Body of pancreas (tissue), 4 donors: ENCODE measurements at regions not wholly inside any gene's neighbourhood (a gene's known extent, or its start where the extent isn't known, plus 50 kb on each side); places are given as distances from the start of the nearest gene placed in this dataset.
A peak's percentile ranks its signal among the peaks of the same experiment; 100 is the strongest.

Source experiments
- ATAC-seq: fragments of 150-250 bp; one replicate; pipeline ENCODE4 v1.9.1; 2016
- DNase-seq, 4 donors: peaks; one replicate each; pipeline ENCODE4 v3.0.0-alpha.2; 2019
- H3K27ac ChIP-seq, 4 donors: fragments of 200-600 bp; sonication (generic); 1 replicate in 3 of 4; 2 replicates in 1 of 4; pipeline versions ENCODE4 v1.5.1 to v1.6.1; 2016 to 2019; ENCODE audit warnings: mild to moderate bottlenecking in 1 of 4, mixed read lengths in 1 of 4, moderate library complexity in 1 of 4
- H3K27me3 ChIP-seq, 2 donors: fragments of 200-600 bp; sonication (generic); one replicate each; pipeline ENCODE4 v1.6.0; 2016; ENCODE audit warnings: mild to moderate bottlenecking in 1 of 2
- H3K36me3 ChIP-seq, 2 donors: fragments of 200-600 bp; sonication (generic); replicated peaks in 1 of 2; 2 replicates each; pipeline ENCODE4 v1.5.1; 2016; ENCODE audit warnings: low read depth in 2 of 2; ENCODE audit not compliant: insufficient read depth in 1 of 2
- H3K4me1 ChIP-seq: fragments of 200-600 bp; sonication (generic); one replicate; pipeline ENCODE4 v1.6.0; 2016
- H3K4me3 ChIP-seq, 2 donors: fragments of 200-600 bp; sonication (generic); 1 replicate in 1 of 2; 2 replicates in 1 of 2; pipeline ENCODE4 v1.5.1; 2016 to 2019
- H3K9me3 ChIP-seq, 3 donors: fragments of 200-600 bp; sonication (generic); 1 replicate in 2 of 3; 2 replicates in 1 of 3; pipeline ENCODE4 v1.5.1; 2016
- POLR2A ChIP-seq, 3 donors: fragments of 450-650 bp; IDR thresholded peaks; one replicate each; pipeline ENCODE4 v1.6.1; 2016; ENCODE audit warnings: antibody characterized with exemption in 3 of 3, mild to moderate bottlenecking in 2 of 3
- WGBS, 2 donors: methylation state at CpG; one replicate each; pipeline ENCODE4 v1.1.5; 2017; 5-methylcytosine and 5-hydroxymethylcytosine counted together
- intact Hi-C: fragments of 100-400 bp; cut with DNase I; formaldehyde crosslinking; loops from one replicate; pipeline ENCODE4 v1.15.1; 2023
- TF ChIP-seq, protein P1 (sequence below), 7 experiments: fragments of 450-650 bp in 4 of 7; fragments of 200-600 bp in 3 of 7; sonication (generic) in 3 of 7; IDR thresholded peaks; one replicate each; pipeline ENCODE4 v1.5.1; 2016 to 2019; ENCODE audit warnings: antibody characterized with exemption in 7 of 7

DNA sequence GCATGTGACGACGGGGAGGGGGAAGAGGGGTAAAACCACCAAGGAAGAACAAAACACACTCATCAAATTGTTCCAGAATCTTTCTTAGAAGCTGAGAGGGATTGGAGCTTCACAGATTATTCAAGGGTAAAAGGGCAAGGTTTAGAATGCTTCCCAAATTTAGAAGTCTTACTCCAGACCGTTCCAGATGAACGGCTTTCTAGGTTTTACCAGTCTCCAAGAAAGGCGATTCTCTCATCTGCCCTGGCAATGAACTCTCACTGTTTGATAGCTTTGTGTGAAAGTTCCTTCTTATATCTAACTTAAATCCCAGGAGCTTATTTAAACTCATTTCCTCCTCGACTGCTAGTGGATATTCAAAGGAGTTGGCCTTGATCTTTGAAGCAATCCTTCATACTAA is 124.3 kb upstream of the PRICKLE2 start:
- no peaks in the 10 kb centered on the region for H3K9me3 ChIP-seq
- no peak overlapping the region for H3K27ac ChIP-seq
- ATAC-seq: no peak
- WGBS, 2 donors: 80 to 86% methylated on average over 6 of the region's 6 CpGs
- TF ChIP-seq, protein P1, sequence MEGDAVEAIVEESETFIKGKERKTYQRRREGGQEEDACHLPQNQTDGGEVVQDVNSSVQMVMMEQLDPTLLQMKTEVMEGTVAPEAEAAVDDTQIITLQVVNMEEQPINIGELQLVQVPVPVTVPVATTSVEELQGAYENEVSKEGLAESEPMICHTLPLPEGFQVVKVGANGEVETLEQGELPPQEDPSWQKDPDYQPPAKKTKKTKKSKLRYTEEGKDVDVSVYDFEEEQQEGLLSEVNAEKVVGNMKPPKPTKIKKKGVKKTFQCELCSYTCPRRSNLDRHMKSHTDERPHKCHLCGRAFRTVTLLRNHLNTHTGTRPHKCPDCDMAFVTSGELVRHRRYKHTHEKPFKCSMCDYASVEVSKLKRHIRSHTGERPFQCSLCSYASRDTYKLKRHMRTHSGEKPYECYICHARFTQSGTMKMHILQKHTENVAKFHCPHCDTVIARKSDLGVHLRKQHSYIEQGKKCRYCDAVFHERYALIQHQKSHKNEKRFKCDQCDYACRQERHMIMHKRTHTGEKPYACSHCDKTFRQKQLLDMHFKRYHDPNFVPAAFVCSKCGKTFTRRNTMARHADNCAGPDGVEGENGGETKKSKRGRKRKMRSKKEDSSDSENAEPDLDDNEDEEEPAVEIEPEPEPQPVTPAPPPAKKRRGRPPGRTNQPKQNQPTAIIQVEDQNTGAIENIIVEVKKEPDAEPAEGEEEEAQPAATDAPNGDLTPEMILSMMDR (IDR thresholded peaks at IDR 0.05): no peak
- TF ChIP-seq POLR2A (IDR thresholded peaks at IDR 0.05): no peak
- DNase-seq: no peak
- no peaks in the 10 kb centered on the region for H3K27me3 ChIP-seq
- no peaks in the 10 kb centered on the region for H3K36me3 ChIP-seq
- H3K4me1 ChIP-seq: peaks cover 12% of the 10 kb centered on the region
- intact Hi-C loops: no loop called here
- H3K4me3 ChIP-seq: no peak overlapping the region

DNA sequence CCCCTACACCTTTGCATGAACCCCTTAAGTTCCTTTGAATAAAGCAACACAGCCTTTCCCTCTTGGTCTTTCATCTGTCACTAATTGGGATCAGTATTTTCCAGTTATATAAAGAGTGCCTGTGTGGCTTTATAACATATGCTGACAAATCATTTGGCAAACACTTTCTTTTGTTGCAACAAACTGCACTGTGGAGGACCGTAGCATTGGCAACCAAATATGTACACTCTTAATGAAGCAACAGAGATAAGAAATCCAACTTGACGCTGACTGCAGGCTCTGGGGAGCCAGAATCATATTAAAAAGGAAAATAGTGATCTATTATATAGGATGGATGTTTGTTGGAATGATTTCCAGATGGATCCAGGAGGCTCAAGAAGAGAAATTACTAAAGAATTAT is 120.1 kb upstream of the PRICKLE2 start:
- Histone ChIP-seq H3K4me1 (peaks cover 12% of the 10 kb centered on the region), H3K9me3 (no peaks in the 10 kb centered on the region), H3K36me3 (no peaks in the 10 kb centered on the region), H3K4me3 (no peak overlapping the region), H3K27me3 (no peaks in the 10 kb centered on the region), H3K27ac (peak overlapping the region in 1 of 4 donors; percentile 18)
- ATAC-seq (peak; percentile 82), DNase-seq (peak in 3 of 4 donors; percentile 36 to 55 (median 38))
- TF ChIP-seq POLR2A (IDR thresholded peaks at IDR 0.05): no peak
- TF ChIP-seq, protein P1 (IDR thresholded peaks at IDR 0.05): no peak
- intact Hi-C loops: no loop called here
- 7 to 16% methylated on average over 2 of the region's 2 CpGs for WGBS, 2 donors

DNA sequence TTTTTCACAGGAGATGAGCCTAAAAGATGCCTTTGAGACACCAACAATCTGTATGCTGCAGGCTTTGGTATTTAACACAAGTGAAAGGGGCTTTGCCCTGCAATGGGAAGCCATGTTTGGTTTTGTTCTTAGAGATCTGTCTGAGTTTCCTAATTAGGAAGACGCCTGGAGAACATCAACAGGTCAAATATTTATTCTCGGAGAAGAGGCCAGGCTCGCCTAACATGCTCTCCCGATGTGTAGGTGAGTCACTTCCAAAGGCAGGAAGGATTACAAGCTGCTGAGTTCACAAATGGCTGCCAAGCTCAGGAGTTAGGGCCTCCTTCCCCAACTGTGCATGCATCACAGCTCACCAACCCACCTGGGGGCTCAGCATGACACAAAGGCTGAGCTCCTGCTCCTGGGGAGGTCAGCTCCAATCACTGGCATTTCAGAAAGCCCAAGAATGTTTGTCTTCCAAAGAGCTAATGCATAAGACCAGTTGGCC is 119.5 kb upstream of the PRICKLE2 start:
- intact Hi-C loops: no loop called here
- no peak for ATAC-seq
- H3K27me3 ChIP-seq: no peaks in the 10 kb centered on the region
- no peak overlapping the region for H3K4me3 ChIP-seq
- no peaks in the 10 kb centered on the region for H3K36me3 ChIP-seq
- H3K4me1 ChIP-seq: peaks cover 12% of the 10 kb centered on the region
- TF ChIP-seq, protein P1 (IDR thresholded peaks at IDR 0.05): no peak
- no peak for TF ChIP-seq POLR2A (IDR thresholded peaks at IDR 0.05)
- peak overlapping the region in 1 of 4 donors; percentile 18 for H3K27ac ChIP-seq
- no peak for DNase-seq
- no peaks in the 10 kb centered on the region for H3K9me3 ChIP-seq
- WGBS, 2 donors: 77 to 91% methylated on average over 4 of the region's 4 CpGs

DNA sequence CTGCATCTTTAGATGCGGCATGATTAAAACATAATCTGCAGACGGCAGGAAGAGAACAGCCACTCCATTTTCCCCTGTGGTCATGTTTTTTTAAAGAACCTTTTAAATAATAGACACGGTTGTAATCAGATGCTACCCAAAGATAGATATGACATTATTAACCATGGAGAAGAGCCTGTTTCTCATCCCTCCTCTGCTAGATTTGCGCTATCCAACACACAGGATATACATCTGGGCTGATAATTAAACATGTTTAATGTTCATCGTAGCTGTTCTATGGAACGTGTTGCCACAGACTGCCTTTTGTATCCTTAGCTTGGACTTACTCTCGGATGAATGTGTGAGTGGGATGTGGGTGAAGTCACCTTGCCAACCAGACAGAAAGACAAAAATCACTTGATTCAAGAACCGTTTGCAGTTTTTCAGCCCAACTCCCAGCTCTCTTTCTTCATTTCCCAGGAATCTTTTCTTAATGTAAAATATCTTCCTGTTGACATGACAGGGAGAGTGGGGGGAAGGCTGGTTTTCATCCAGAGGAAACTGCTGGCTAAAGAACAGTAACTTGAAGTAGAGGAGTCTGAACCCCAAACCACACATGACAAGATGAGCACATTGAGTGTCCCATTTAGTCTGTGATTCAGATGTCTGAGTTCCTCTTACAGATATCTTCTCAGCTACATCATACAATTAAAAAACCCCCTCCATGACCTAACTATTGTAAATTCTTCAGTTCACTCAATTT is 118.6 kb upstream of the PRICKLE2 start:
- 80 to 85% methylated on average over 8 of the region's 8 CpGs for WGBS, 2 donors
- H3K27me3 ChIP-seq: no peaks in the 10 kb centered on the region
- no peaks in the 10 kb centered on the region for H3K36me3 ChIP-seq
- TF ChIP-seq, protein P1 (IDR thresholded peaks at IDR 0.05): no peak
- no peak for TF ChIP-seq POLR2A (IDR thresholded peaks at IDR 0.05)
- H3K27ac ChIP-seq: no peak overlapping the region
- intact Hi-C loops: no loop called here
- H3K9me3 ChIP-seq: no peaks in the 10 kb centered on the region
- no peak overlapping the region for H3K4me3 ChIP-seq
- DNase-seq (no peak), ATAC-seq (no peak)
- peaks cover 12% of the 10 kb centered on the region for H3K4me1 ChIP-seq
